NCI-H774 (cell line): ENCODE measurements at regions not wholly inside any gene's neighbourhood (a gene's known extent, or its start where the extent isn't known, plus 50 kb on each side); places are given as distances from the start of the nearest gene placed in this dataset.
A peak's percentile ranks its signal among the peaks of the same experiment; 100 is the strongest.

Experiments used
- DNase-seq: peaks from one replicate; lab custom pipeline; 2025; lab: John Stamatoyannopoulos, UW

GRCh38 chr3:61311044-61311443, 59.8 kb upstream of the FHIT start:
- no peak for DNase-seq

- no peak for DNase-seq
Measured at GRCh38 chr3:61315871-61316270, 64.6 kb upstream of the FHIT start.

- DNase-seq = no peak
Measured at GRCh38 chr3:61323094-61323493, 71.8 kb upstream of the FHIT start.

GRCh38 chr3:61331929-61332552, 80.8 kb upstream of the FHIT start:
- no peak for DNase-seq

GRCh38 chr3:61333192-61333961, 82.1 kb upstream of the FHIT start:
- no peak for DNase-seq

- DNase-seq = no peak
Measured at GRCh38 chr3:61334783-61335182, 83.5 kb upstream of the FHIT start.

GRCh38 chr3:61340931-61341461, 89.7 kb upstream of the FHIT start:
- no peak for DNase-seq

GRCh38 chr3:61343543-61343942, 92.3 kb upstream of the FHIT start:
- no peak for DNase-seq

- DNase-seq = no peak
Measured at GRCh38 chr3:61345020-61345419, 93.8 kb upstream of the FHIT start.

- no peak for DNase-seq
Measured at GRCh38 chr3:61347981-61348380, 96.7 kb upstream of the FHIT start.

GRCh38 chr3:61349717-61350116, 98.5 kb upstream of the FHIT start:
- DNase-seq = no peak

- DNase-seq = no peak
Measured at GRCh38 chr3:61350782-61351309, 99.6 kb upstream of the FHIT start.

GRCh38 chr3:61352306-61352705, 101.1 kb upstream of the FHIT start:
- DNase-seq = no peak

- no peak for DNase-seq
Measured at GRCh38 chr3:61353382-61353781, 102.1 kb upstream of the FHIT start.

GRCh38 chr3:61354604-61355003, 103.4 kb upstream of the FHIT start:
- DNase-seq = no peak

- DNase-seq = no peak
Measured at GRCh38 chr3:61356685-61357084, 105.4 kb upstream of the FHIT start.

GRCh38 chr3:61357902-61358301, 106.7 kb upstream of the FHIT start:
- DNase-seq = no peak

- DNase-seq = peak; percentile 3
Measured at GRCh38 chr3:61358364-61358763, 107.1 kb upstream of the FHIT start.

- DNase-seq = no peak
Measured at GRCh38 chr3:61360297-61360965, 109.2 kb upstream of the FHIT start.

- no peak for DNase-seq
Measured at GRCh38 chr3:61369678-61370077, 118.4 kb upstream of the FHIT start.

- no peak for DNase-seq
Measured at GRCh38 chr3:61371123-61371522, 119.9 kb upstream of the FHIT start.

- DNase-seq = no peak
Measured at GRCh38 chr3:61372723-61373122, 121.5 kb upstream of the FHIT start.

- no peak for DNase-seq
Measured at GRCh38 chr3:61378311-61378710, 127.1 kb upstream of the FHIT start.
